T-helper 2 cell treated with Interferon-gamma antibody and Interleukin-4, amounts not matched to agents 5 μg/mL and 100 μg/mL, for 36 hours (primary cell): ENCODE measurements at regions not wholly inside any gene's neighbourhood (a gene's known extent, or its start where the extent isn't known, plus 50 kb on each side); places are given as distances from the start of the nearest gene placed in this dataset.

Experiments used
- DNase-seq: peaks from one replicate; pipeline ENCODE4 v3.0.0; 2021; ENCODE audit warnings: low spot score
- H3K27ac Mint-ChIP-seq: one replicate; pipeline ENCODE4 v1.8.0; 2021; ENCODE audit warnings: mild to moderate bottlenecking, mixed read lengths
- H3K27me3 Mint-ChIP-seq: one replicate; pipeline ENCODE4 v1.8.0; 2021; ENCODE audit warnings: low read depth, mixed read lengths
- H3K36me3 Mint-ChIP-seq: one replicate; pipeline ENCODE4 v1.8.0; 2021; ENCODE audit warnings: low read depth, mixed read lengths
- H3K4me1 Mint-ChIP-seq: one replicate; pipeline ENCODE4 v1.8.0; 2021; ENCODE audit warnings: low read depth, mixed read lengths
- H3K4me3 Mint-ChIP-seq: one replicate; pipeline ENCODE4 v1.8.0; 2022; ENCODE audit warnings: mild to moderate bottlenecking, moderate library complexity, mixed read lengths
- H3K9me3 Mint-ChIP-seq: one replicate; pipeline ENCODE4 v1.8.0; 2021; ENCODE audit warnings: mixed read lengths

DNA sequence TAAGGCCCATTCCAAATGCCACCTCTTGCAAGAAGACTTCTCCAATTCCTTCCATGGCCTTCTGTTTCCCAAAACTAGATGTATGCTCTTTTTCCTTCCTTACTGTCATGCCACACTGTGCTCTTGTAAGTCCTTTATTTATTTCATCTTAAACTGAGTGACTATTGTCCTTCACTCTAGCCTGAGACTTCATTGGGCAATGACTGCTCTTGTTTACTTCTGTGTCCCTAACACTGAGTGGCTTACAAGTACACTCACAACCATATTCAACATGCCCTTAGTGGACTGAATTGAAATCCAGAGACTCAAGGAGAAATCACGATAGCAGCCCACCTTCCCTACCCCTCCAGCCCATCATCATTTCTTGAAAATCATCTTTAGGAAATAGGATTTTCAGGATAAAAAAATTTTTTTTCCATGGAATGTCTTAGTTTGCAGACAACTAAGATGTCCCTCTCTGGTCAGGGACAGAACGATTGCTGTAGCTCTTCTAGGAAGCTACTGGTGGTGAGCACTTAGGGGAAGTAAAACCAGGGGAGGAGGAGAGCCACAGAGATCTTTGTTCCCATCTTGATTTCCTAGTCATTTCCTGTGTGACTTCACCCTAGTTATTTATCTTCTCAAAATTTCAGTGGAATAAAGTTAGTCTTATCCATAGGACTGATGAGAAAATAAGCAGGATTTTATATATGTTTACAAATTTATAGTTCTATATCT is 80.7 kb downstream of the CYRIA start:
- Mint-ChIP-seq H3K4me3 (no peak overlapping the region), H3K27me3 (no peaks in the 10 kb centered on the region), H3K27ac (no peak overlapping the region), H3K36me3 (no peaks in the 10 kb centered on the region), H3K9me3 (no peaks in the 10 kb centered on the region), H3K4me1 (no peaks in the 10 kb centered on the region)
- DNase-seq: no peak

DNA sequence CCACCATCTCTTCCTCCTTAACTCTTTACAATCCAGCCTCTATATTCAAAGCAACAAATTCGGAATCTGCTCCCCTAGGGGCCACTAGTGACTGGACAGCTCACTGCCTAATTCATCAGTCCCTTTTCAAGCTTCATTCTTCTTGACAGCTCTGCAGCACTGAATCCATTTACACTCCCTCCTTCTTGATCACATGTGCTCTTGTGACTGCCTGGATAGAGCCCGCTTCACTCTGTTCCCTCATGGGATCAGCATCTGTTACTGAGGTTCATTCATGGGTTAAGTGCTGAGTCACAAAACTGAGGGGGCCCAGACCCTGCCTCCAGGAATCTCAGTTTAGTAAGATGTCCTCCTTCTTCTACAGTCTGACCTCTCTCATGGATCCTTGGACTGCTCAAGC is 81.5 kb downstream of the CYRIA start:
- Mint-ChIP-seq H3K27me3 (no peaks in the 10 kb centered on the region), H3K4me3 (no peak overlapping the region), H3K36me3 (no peaks in the 10 kb centered on the region)

DNA sequence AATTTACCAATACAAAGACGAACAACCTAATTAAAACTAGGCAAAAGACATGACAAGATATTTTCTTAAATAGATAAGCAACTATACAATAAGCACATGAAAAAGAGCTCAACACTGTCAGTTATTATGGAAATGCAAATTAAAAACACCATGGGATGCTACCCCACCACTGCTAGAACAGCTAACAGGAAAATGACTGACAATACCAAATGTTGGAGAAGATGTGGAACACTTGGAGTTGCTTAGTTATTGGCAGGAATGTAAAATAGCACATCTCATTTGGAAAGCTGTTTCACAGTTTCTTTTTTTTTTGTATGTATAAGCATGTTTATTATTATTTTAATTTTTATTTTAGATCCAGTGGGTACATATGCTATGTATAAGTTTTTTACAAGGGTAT is 84.4 kb downstream of the CYRIA start:
- no peak overlapping the region for H3K27ac Mint-ChIP-seq
- no peak overlapping the region for H3K4me3 Mint-ChIP-seq
- no peaks in the 10 kb centered on the region for H3K27me3 Mint-ChIP-seq
- DNase-seq: no peak
- H3K9me3 Mint-ChIP-seq: no peaks in the 10 kb centered on the region
- no peaks in the 10 kb centered on the region for H3K36me3 Mint-ChIP-seq
- no peaks in the 10 kb centered on the region for H3K4me1 Mint-ChIP-seq

More for the DNA sequence above, 81.5 kb downstream of the CYRIA start:
- no peak overlapping the region for H3K27ac Mint-ChIP-seq
- H3K4me1 Mint-ChIP-seq: no peaks in the 10 kb centered on the region
- DNase-seq: no peak
- no peaks in the 10 kb centered on the region for H3K9me3 Mint-ChIP-seq

DNA sequence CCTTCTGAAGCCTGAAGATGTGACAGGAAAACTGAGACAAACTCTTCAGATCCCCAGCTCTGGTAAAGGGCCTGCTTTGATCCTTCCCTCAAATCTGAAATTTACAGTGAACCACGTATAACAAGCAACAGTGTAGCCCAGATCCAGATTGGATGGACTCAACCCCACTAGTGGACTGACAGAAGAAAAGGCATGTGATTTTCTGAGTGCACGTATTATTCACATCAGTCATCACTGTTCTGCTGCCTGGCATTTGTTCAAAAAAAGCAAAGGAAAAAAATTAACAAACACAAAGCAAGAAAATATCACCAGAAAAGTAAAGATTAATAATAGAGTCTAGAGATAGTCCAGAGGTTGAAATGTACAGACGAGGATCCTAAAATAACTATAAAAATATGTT is 87.6 kb downstream of the CYRIA start:
- no peaks in the 10 kb centered on the region for H3K9me3 Mint-ChIP-seq
- H3K27me3 Mint-ChIP-seq: no peaks in the 10 kb centered on the region
- H3K36me3 Mint-ChIP-seq: no peaks in the 10 kb centered on the region
- DNase-seq: no peak
- no peaks in the 10 kb centered on the region for H3K4me1 Mint-ChIP-seq
- H3K27ac Mint-ChIP-seq: no peak overlapping the region
- no peak overlapping the region for H3K4me3 Mint-ChIP-seq

DNA sequence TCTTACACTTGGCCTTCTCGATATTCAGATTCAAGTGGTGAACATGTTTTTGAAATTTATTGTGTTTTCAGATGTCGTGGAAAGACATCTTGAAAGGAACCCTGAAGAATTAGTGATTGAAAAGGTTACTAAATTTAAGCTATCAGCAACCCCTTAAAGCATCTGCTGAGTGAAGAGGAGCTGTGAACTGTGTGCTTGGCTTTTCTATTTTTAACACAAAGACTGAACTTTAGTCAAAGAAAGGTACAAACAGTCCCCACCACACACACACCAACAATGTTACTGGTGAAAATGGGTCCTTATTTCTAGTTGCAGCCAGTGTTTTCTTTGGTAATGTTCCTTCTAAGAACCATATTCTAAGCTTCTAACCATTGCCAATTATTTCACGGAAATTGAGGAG is 95.1 kb downstream of the CYRIA start:
- no peaks in the 10 kb centered on the region for H3K4me1 Mint-ChIP-seq
- no peaks in the 10 kb centered on the region for H3K36me3 Mint-ChIP-seq
- DNase-seq: no peak
- H3K4me3 Mint-ChIP-seq: no peak overlapping the region
- no peak overlapping the region for H3K27ac Mint-ChIP-seq
- H3K27me3 Mint-ChIP-seq: no peaks in the 10 kb centered on the region
- no peaks in the 10 kb centered on the region for H3K9me3 Mint-ChIP-seq

DNA sequence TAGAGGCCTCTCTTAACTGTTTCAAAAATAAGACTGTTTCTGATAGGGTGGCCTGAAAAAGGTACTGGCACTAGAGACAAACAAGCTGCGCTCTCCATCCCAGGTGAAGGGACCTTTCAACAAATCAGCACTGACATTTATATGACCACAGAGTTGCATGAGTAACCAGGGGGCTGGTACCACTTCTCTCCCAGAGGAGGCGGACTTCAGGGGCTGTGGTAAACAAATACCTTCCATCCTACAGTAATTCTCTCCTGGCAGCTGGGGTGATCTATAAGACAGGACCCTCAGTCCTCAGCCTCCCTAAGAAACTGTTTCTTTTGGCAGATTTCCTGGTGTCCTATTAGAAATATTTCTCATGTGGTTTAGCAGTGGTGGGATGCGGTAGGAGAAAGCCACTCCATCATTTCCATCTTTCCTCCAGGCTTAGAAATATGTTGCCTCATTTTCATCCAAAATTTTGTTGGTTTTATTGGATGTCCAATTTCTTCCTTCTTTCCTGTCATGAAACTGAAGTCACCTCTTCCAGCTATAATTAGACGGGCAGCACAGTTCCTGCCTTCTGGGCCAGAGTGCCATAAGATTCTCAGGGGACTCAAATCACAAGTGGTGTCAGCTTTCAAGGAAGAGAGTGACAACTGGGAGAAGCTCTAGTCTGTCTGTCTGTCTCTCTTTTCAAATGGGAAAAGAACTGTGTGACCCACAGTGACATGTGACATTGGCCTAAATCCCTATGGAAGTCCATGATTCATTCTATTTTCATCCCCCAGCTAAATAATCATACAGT is 96.4 kb downstream of the CYRIA start:
- H3K4me3 Mint-ChIP-seq: no peak overlapping the region
- no peaks in the 10 kb centered on the region for H3K36me3 Mint-ChIP-seq
- H3K4me1 Mint-ChIP-seq: no peaks in the 10 kb centered on the region
- no peaks in the 10 kb centered on the region for H3K9me3 Mint-ChIP-seq
- DNase-seq: no peak
- no peak overlapping the region for H3K27ac Mint-ChIP-seq
- H3K27me3 Mint-ChIP-seq: no peaks in the 10 kb centered on the region

DNA sequence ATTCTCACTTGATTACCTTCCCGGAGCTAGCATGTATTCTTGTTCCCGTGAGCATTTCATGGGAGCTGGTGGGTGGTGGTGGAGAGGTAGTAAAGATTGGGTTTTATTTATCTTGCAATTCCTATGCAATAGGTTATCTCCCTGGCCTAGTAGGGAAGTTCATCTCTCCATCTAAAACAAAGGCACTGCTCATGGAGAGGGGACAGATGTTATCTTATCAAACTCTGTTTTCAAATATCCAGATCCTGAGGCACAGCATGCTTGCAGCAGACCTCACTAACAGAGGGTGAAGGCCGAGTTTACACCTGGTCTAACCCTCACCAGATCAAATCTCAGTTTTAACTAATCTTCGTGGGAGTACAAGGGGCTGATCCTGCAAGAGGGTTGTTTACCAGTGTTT is 98.9 kb downstream of the CYRIA start:
- no peak overlapping the region for H3K4me3 Mint-ChIP-seq
- no peaks in the 10 kb centered on the region for H3K27me3 Mint-ChIP-seq
- no peaks in the 10 kb centered on the region for H3K36me3 Mint-ChIP-seq
- no peaks in the 10 kb centered on the region for H3K9me3 Mint-ChIP-seq
- H3K27ac Mint-ChIP-seq: no peak overlapping the region
- no peak for DNase-seq
- H3K4me1 Mint-ChIP-seq: no peaks in the 10 kb centered on the region

DNA sequence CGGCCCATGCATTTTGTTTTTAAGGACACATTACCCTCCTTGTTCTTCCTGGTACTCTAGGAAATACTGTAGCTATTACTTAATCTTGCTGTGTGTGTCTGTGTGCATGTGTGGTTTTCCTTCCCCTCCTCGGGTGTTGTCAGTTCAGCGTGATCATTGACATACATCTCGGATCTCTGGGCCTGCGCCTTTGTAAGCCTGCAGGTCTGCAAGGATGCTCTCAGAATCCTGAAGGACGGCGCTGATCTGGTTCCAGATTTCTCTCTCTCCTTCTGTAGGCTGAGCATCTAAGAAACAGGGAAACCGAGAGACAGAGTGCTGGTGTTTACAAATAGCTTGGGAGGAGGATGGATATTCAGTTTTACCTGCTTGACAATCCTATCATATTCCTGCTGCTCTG is 100.2 kb downstream of the CYRIA start:
- Mint-ChIP-seq H3K4me3 (no peak overlapping the region), H3K9me3 (no peaks in the 10 kb centered on the region), H3K36me3 (no peaks in the 10 kb centered on the region), H3K27ac (no peak overlapping the region), H3K4me1 (no peaks in the 10 kb centered on the region), H3K27me3 (no peaks in the 10 kb centered on the region)
- no peak for DNase-seq

DNA sequence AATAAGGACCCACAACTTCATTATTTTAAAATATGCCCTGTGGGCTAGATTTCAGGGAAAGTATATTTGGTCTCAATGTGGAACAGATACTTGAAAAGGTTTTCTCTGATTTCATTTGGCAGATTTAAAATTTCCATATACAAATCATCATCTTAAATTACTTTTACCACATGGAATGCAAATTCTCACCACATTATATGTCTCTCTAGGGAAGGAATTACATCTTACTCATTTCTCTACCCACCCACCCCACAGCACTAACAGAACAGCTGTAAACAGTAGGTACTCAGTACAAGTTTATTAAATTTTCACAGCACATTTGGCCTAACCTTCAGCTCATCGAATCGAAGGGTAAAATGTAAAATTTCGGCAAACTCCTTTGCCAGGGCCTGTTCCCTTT is 104.0 kb downstream of the CYRIA start:
- DNase-seq: no peak
- Mint-ChIP-seq H3K36me3 (no peaks in the 10 kb centered on the region), H3K4me3 (no peak overlapping the region), H3K27ac (no peak overlapping the region), H3K9me3 (no peaks in the 10 kb centered on the region), H3K4me1 (no peaks in the 10 kb centered on the region), H3K27me3 (no peaks in the 10 kb centered on the region)

DNA sequence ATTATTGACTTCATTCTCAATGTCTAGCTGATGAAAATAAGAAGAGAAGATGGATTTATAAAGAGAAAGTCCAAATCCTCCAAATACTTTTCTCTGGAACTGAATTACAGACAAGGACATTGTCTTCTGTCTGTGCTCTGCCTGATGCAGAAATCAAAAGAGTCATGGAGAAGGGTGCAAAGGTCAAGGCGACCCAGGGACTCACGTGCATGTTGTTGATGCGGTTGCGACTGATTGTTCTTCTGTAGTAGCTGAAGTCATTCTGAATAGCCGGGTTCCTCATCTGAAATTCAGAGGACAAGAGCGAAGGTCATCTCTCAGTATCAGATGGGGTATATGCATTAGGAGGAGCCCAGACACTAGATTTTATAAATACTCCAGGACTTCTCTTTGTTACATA is 104.4 kb downstream of the CYRIA start:
- H3K27me3 Mint-ChIP-seq: no peaks in the 10 kb centered on the region
- H3K4me1 Mint-ChIP-seq: no peaks in the 10 kb centered on the region
- no peak for DNase-seq
- H3K36me3 Mint-ChIP-seq: no peaks in the 10 kb centered on the region
- no peak overlapping the region for H3K27ac Mint-ChIP-seq
- no peaks in the 10 kb centered on the region for H3K9me3 Mint-ChIP-seq
- no peak overlapping the region for H3K4me3 Mint-ChIP-seq

DNA sequence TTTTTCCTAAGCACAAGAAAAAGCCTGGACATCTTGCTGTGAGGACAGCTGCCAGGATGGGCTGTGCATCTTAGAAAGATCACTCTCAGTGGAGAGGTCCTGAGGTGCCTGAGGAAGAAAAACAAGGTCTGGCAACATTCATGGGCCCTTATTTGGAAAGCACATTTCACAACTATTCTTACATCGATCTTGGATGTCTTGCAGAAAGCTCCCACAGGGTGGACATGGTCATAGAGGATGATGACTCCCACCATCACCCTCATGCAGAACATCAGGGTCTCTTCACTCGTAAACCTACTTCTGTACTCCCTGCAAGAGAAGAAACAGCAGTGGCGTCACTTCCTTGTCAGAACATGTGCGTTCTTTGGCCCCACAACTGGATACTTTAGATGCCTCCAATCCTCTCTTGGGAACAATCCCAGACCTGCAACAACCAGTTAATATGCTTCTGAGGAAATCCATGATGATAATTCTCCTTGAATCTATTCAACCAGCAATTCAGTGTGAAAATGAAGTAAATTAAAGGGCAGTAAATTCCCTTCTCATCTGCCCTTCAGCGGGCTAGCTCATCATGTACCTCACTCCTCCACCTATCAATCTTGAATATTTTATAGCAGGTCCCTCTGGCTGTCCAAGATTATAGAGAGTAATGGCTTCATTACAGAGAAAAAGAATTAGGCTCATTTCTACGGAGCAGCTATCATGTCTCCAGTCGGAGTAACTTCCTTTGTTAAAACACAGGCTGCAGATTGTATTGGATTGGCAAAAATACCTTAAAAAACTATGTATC is 106.2 kb downstream of the CYRIA start:
- H3K4me3 Mint-ChIP-seq: no peak overlapping the region
- H3K4me1 Mint-ChIP-seq: no peaks in the 10 kb centered on the region
- DNase-seq: no peak
- H3K36me3 Mint-ChIP-seq: no peaks in the 10 kb centered on the region
- no peak overlapping the region for H3K27ac Mint-ChIP-seq
- H3K27me3 Mint-ChIP-seq: no peaks in the 10 kb centered on the region
- no peaks in the 10 kb centered on the region for H3K9me3 Mint-ChIP-seq

DNA sequence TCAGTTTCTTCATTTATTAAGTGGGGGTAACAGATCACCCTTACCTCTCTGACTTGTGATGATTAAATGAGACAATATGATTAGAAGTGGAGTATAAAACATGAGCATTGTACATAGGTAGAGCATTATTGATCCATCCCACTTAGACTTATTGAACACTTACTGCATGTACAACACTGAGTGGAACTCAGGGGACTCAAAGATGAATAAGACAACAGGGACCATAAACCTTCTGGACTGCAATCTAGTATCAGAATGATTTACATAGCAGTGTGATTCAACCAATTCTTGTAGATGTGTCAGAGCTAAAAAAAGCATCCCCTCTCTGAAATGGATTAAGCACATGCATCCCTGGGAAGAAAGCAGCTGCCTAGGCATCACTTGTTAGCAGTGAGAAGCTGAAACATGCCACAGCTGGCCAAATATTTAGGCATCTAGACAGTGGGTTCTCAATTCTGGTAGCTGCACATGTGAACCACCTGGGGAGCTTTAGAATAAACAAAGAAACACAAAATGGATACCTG is 111.5 kb downstream of the CYRIA start:
- Mint-ChIP-seq H3K4me3 (no peak overlapping the region), H3K27me3 (no peaks in the 10 kb centered on the region), H3K36me3 (no peaks in the 10 kb centered on the region), H3K4me1 (no peaks in the 10 kb centered on the region), H3K27ac (no peak overlapping the region), H3K9me3 (no peaks in the 10 kb centered on the region)
- no peak for DNase-seq

DNA sequence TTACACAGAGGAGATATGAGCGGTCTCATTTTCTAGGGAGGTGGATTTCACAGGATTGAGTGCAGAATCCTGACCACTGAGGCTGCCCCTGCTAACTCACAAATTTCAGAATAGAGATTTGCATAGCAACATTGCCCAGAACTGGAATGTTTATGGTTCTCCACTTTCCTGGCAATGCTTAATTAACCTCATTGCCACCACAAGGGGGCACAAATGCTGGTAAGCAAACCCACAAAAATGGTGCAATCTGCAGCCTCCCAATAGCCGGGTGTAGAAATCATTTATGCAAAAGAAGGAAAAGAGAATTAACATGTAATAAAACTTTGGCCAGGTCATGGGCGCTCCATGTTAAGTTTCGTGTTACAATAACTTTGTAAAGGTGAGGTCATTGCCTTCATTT is 112.4 kb downstream of the CYRIA start:
- Mint-ChIP-seq H3K36me3 (no peaks in the 10 kb centered on the region), H3K27ac (no peak overlapping the region), H3K4me3 (no peak overlapping the region), H3K4me1 (no peaks in the 10 kb centered on the region), H3K27me3 (no peaks in the 10 kb centered on the region), H3K9me3 (no peaks in the 10 kb centered on the region)
- DNase-seq: no peak

DNA sequence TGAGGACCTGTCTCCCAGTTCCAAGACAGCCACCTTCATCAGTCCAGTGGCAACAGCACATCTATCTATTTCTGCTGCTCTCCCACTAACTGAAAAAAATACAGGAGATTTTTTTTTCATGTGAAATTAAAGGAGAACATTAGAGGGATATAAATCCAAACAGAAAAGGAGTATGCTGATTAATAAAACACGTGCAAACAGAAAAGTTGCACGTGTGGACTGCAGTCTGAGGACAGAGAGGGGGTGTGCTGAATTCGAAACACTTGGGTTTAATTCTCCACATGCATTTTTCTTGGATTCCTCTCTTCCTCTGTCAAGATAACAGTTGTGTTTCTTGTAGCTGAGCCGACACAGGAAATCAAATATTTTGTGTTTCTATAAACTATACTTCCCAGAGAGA is 113.4 kb downstream of the CYRIA start:
- no peak overlapping the region for H3K27ac Mint-ChIP-seq
- H3K27me3 Mint-ChIP-seq: no peaks in the 10 kb centered on the region
- no peaks in the 10 kb centered on the region for H3K36me3 Mint-ChIP-seq
- no peaks in the 10 kb centered on the region for H3K9me3 Mint-ChIP-seq
- no peak for DNase-seq
- H3K4me3 Mint-ChIP-seq: no peak overlapping the region
- H3K4me1 Mint-ChIP-seq: no peaks in the 10 kb centered on the region
